Stimulated activated CD8-positive, alpha-beta memory T cell treated with anti-CD3 and anti-CD28 coated beads, Interleukin-12 subunit alpha, Interleukin-12 subunit beta, amount 100 ng/mL, for 4 hours (primary cell): ENCODE measurements at regions not wholly inside any gene's neighbourhood (a gene's known extent, or its start where the extent isn't known, plus 50 kb on each side); places are given as distances from the start of the nearest gene placed in this dataset.
"Not testable (repeated sequence)": the region's sequence is repeated elsewhere in the genome, so short reads cannot be mapped to it uniquely, and the experiment has no call there.

ENCODE experiments used
- DNase-seq: peaks from one replicate; pipeline ENCODE4 v3.0.0-alpha.2; 2020; ENCODE audit warnings: low read depth

DNA sequence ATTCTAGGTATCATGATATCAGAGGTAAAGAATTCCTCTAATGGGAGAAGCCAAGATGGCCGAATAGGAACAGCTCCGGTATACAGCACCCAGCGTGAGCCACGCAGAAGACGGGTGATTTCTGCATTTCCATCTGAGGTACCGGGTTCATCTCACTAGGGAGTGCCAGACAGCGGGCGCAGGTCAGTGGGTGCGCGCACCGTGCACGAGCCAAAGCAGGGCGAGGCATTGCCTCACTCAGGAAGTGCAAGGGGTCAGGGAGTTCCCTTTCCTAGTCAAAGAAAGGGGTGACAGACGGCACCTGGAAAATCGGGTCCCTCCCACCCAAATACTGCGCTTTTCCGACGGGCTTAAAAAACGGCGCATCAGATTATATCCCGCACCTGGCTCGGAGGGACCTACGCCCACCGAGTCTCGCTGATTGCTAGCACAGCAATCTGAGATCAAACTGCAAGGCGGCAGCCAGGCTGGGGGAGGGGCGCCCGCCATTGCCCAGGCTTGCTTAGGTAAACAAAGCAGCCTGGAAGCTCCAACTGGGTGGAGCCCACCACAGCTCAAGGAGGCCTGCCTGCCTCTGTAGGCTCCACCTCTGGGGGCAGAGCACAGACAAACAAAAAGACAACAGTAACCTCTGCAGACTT, 70.4 kb upstream of the ALCAM start:
- DNase-seq = not testable (repeated sequence)

DNA sequence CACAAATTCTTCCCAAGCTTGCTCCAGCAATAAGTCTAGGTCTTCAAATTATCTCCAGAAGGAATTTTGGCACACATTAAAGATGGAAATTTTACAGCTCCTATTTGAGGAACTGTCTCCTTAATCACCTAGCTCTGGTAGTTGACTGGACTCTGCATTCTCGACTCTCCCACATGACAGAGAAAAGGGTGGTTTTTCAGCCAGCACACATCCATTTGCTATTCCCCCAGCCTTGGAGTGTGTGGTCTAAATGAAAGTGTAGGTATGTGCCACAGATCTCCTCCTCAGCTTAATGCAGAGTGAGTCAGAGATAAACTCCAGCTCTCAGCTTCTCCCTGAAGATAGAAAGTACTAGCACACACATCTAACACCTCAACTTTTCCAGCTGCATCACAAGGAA, 62.2 kb upstream of the ALCAM start:
- no peak for DNase-seq

DNA sequence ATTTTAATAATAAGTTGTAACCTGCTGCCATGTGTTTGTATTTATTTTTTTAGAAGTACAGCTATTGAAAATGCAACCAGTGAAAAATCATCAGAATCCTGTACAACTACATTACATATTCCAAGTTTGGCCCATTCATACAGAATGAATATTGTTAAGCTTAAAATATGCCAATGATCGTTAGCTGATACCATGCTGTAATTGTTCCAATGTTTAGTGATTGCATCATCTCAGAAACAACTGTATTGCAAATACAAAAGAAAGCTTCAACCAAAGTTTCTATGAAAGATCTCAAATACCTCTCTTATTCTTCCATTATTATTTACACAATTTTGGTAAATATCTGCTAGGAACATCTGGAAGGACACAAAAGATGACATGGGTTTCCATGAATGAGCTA, 51.6 kb upstream of the ALCAM start:
- no peak for DNase-seq

DNA sequence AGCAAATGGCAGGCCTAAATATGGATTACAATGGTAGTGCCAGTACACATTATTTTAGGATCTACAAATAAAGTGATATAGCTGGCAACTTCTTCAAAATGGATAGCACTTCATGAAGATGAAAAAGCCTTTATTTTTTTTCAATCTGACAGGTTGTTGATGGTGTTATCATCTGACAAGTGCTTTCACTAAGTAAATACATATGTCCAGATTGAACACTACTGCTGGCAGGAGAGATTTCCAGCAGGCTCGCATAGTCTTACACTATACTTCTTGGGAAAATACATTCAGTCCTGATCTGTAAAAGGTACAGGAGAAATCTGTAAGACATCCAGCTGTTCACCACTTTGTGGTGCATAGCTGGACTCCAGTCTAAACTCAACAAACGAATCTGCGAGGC, 50.9 kb upstream of the ALCAM start:
- no peak for DNase-seq

DNA sequence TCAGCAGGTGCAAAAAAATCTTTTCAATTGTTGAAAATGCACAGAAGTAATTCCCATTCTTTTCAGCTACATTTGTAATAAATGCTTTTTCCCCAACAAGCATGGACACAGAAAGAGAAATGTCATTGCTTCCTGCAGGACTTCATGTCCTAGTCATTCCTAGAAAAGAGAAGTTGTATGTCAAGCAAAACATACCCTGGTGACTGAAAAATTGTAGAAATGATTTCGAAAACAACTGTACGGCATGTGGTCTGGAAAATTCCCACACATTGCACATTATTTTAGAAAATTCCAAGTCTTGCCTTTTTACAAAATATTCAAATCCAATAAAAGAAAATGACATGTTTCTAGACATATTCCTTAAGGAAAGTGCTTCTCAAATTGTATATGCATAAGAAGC, 50.4 kb upstream of the ALCAM start:
- no peak for DNase-seq
